Muscle layer of duodenum (tissue), 2 donors: ENCODE measurements at regions not wholly inside any gene's neighbourhood (a gene's known extent, or its start where the extent isn't known, plus 50 kb on each side); places are given as distances from the start of the nearest gene placed in this dataset.

ENCODE experiments used
- H3K27ac ChIP-seq: one replicate; pipeline ENCODE4 v1.7.0; 2013; ENCODE audit warnings: mild to moderate bottlenecking, low read length
- H3K27me3 ChIP-seq: one replicate; pipeline ENCODE4 v1.7.0; 2013; ENCODE audit warnings: low read depth, mild to moderate bottlenecking, control low read depth, low read length
- H3K36me3 ChIP-seq, 2 donors: one replicate each; pipeline ENCODE4 v1.7.0; 2013; ENCODE audit warnings: low read length in 2 of 2, control low read depth in 1 of 2, mild to moderate bottlenecking in 1 of 2; ENCODE audit not compliant: insufficient read depth in 2 of 2, control insufficient read depth in 1 of 2
- H3K4me1 ChIP-seq, 2 donors: one replicate each; pipeline ENCODE4 v1.7.0; 2013; ENCODE audit warnings: low read length in 2 of 2, mild to moderate bottlenecking in 2 of 2, control low read depth in 1 of 2, moderate library complexity in 1 of 2; ENCODE audit not compliant: insufficient read depth in 2 of 2, control insufficient read depth in 1 of 2
- H3K4me3 ChIP-seq, 2 donors: one replicate each; pipeline ENCODE4 v1.7.0; 2013; ENCODE audit warnings: low read length in 2 of 2, low read depth in 1 of 2, mild to moderate bottlenecking in 1 of 2
- H3K9me3 ChIP-seq, 2 donors: one replicate each; pipeline ENCODE4 v1.7.0; 2013; ENCODE audit warnings: low read length in 2 of 2, control low read depth in 1 of 2, mild to moderate bottlenecking in 1 of 2; ENCODE audit not compliant: control insufficient read depth in 1 of 2
- donor health status: healthy.

DNA sequence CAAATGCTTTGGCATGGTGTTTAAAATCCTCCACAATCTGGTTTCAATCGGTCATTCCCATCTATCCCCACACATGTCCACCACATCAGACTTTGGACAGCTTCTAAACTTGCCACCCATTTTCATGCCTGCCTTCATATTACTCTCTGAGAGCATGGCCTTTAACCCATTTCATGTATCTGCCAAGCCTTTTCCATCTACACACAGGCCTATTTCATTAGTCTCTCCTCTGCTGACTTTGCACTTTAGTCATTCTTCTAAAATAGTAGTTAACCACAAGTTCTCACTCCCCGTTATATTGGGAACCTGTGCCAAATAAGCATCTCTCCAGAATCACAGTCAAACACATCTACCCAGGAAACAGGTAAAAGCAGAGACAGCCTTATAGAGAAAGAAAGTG lies 142.2 kb downstream of the MZT1 start:
- Histone ChIP-seq H3K27me3 (no peaks in the 10 kb centered on the region), H3K36me3 (no peaks in the 10 kb centered on the region), H3K9me3 (no peaks in the 10 kb centered on the region), H3K4me3 (no peak overlapping the region), H3K27ac (no peak overlapping the region), H3K4me1 (no peaks in the 10 kb centered on the region)

DNA sequence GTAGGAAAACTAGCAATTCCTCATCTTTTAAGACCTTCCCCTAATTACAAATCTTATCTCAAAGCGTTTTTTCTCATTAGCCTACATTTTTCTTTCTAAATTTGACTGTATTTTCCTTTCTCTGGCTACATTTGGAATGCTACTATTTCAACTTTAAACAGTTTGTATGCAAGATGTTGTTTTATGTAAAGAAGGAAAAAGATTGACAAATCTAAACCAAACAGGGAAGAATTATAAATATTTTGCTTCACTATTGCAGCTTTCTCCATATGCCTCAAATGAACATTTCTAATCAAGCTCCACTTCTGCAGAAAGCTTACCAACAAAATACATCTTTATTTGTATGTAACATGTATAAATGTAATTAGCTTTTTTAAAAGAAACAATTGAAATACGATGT lies 156.2 kb downstream of the MZT1 start:
- Histone ChIP-seq H3K36me3 (no peaks in the 10 kb centered on the region), H3K4me1 (no peaks in the 10 kb centered on the region), H3K27me3 (no peaks in the 10 kb centered on the region), H3K9me3 (no peaks in the 10 kb centered on the region), H3K27ac (no peak overlapping the region), H3K4me3 (no peak overlapping the region)

DNA sequence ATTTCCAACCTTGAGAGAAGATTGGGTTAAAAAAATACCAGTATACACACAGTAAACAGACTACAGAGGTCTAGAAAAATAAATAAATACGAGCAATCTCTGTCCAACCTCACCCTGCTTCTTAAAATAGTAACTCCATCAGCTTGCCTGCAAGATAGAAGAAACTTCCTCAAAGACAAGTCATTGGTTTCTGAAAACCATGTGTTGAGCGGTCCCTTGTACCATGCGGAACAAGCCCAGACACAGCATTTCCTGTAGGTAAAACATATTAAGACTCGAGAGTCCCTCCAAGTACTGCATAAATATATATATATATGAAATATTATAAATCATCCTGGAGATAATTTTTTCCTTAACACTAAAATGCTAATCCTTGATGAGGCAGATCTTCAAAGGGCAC lies 157.4 kb downstream of the MZT1 start:
- Histone ChIP-seq H3K4me3 (no peak overlapping the region), H3K27ac (no peak overlapping the region), H3K27me3 (no peaks in the 10 kb centered on the region), H3K4me1 (no peaks in the 10 kb centered on the region), H3K9me3 (no peaks in the 10 kb centered on the region), H3K36me3 (no peaks in the 10 kb centered on the region)

DNA sequence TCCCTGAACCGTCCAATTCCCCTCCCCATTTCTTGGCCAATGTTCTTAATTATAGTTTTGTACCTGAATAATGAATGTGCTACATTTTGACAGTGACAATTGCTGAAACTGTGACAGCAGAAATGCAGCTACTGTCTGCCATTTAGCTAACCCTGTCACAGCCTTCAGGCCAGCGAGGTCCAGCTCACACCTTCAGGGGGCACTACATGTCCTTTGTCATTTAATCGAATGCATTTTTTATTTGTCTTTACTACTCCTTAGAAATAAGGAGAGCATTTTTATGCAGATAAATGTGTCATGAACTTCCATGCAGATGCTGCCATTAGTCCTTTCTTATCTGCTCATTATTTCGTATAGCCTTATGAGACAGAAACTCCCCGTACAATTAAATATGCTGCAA lies 159.9 kb downstream of the MZT1 start:
- H3K4me3 ChIP-seq, result no peak overlapping the region
- H3K27ac ChIP-seq, result no peak overlapping the region
- no peaks in the 10 kb centered on the region for H3K27me3 ChIP-seq
- H3K9me3 ChIP-seq, result no peaks in the 10 kb centered on the region
- H3K4me1 ChIP-seq, result no peaks in the 10 kb centered on the region
- H3K36me3 ChIP-seq, result no peaks in the 10 kb centered on the region

DNA sequence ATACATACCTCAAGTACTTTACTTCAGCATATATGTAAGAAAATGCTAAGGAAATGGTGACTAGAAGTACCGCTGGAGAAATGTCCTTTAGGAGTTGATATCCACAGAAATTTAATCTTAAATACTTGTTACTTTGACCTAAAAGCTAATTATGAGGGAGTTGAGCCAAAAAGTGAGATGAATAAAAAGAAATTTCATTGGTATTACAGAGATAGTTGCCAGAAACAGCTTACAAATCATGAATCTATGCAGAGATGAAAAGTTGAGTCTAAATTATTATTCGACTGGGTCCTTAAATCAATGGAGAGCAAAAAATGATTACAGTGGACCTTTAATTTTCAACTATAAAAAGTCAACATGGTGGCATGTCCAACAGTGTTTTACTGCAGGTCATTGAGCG lies 160.9 kb downstream of the MZT1 start:
- no peak overlapping the region for H3K27ac ChIP-seq
- no peaks in the 10 kb centered on the region for H3K4me1 ChIP-seq
- no peaks in the 10 kb centered on the region for H3K36me3 ChIP-seq
- no peaks in the 10 kb centered on the region for H3K9me3 ChIP-seq
- H3K27me3 ChIP-seq, result no peaks in the 10 kb centered on the region
- H3K4me3 ChIP-seq, result no peak overlapping the region

DNA sequence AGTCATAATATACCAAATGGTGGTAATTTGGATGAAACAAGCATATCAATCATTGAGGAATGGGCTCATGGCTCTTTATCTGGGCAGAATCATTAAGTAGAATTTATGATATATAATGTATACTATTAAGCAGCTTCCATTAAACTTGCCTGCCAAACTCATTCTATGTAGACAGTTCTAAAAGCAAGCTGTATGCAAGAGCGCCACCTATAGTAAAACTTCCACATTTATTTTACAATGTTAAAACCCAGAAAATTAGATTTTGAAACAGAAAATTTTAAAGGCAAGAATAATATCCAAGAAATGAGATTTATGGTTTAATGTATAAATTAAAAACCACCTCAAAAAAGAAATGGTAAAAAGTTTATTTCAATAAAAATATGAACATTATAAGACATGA lies 161.5 kb downstream of the MZT1 start:
- H3K4me3 ChIP-seq, result no peak overlapping the region
- H3K9me3 ChIP-seq, result no peaks in the 10 kb centered on the region
- no peaks in the 10 kb centered on the region for H3K27me3 ChIP-seq
- no peaks in the 10 kb centered on the region for H3K36me3 ChIP-seq
- H3K4me1 ChIP-seq, result no peaks in the 10 kb centered on the region
- no peak overlapping the region for H3K27ac ChIP-seq

DNA sequence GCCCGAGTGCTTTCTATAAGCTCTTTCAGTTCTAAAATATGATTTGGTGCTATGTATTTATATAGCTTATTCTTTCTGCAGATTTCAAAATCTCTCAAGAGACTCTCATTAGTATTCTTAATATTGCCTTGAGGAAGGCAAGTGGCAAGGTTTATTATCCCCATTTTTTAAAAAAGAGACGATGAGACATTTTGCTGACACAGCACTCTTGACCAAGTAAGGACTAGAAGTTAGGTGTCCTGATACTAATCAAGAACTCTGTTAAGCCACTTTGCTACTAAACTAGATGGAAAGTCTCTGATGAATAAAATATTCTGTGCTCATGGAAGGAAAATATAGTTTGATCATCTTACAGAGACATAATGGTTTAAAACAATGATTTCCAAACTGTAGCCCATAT lies 164.7 kb downstream of the MZT1 start:
- H3K9me3 ChIP-seq, result no peaks in the 10 kb centered on the region
- no peaks in the 10 kb centered on the region for H3K4me1 ChIP-seq
- no peaks in the 10 kb centered on the region for H3K36me3 ChIP-seq
- H3K4me3 ChIP-seq, result no peak overlapping the region
- H3K27me3 ChIP-seq, result no peaks in the 10 kb centered on the region
- no peak overlapping the region for H3K27ac ChIP-seq

DNA sequence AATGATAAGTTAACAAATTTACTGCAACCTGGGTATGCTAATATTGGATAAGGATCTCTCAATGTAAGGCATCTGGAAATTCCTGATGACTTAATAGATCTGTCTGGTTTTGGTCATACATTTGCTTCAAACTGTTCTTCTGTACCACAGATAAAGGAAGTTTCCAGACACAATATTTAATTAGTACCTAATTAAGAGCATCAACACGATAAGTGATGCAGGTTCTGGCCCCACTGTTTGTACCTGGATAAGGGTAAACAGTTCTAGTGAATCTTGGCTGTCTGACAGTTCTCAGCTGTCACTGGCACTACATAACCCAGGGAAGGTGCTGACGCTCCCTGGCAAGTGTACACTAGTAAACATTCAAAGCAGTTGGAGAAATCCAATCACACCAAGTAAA lies 165.6 kb downstream of the MZT1 start:
- Histone ChIP-seq H3K27me3 (no peaks in the 10 kb centered on the region), H3K4me1 (no peaks in the 10 kb centered on the region), H3K36me3 (no peaks in the 10 kb centered on the region), H3K27ac (no peak overlapping the region), H3K4me3 (no peak overlapping the region), H3K9me3 (no peaks in the 10 kb centered on the region)

DNA sequence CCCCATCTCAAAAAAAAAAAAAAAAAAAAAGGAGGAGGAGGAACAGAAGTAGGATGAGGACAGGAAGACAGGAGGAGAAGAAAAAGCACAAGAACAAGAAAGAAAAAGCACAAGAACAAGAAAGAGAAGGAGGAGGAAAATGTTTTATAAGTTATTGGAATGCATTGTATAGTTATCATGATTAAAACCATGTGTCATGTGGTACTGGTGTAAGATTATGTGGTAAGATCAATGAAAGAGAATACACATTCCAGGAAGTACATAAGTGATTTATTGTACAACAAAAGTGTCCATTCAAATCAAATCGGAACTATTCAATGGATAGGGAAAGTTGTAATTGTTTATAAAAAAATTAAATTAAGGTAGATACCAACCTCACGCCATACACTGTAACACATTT lies 167.7 kb downstream of the MZT1 start:
- Histone ChIP-seq H3K4me3 (no peak overlapping the region), H3K27ac (no peak overlapping the region), H3K9me3 (no peaks in the 10 kb centered on the region), H3K36me3 (no peaks in the 10 kb centered on the region), H3K27me3 (no peaks in the 10 kb centered on the region), H3K4me1 (no peaks in the 10 kb centered on the region)

DNA sequence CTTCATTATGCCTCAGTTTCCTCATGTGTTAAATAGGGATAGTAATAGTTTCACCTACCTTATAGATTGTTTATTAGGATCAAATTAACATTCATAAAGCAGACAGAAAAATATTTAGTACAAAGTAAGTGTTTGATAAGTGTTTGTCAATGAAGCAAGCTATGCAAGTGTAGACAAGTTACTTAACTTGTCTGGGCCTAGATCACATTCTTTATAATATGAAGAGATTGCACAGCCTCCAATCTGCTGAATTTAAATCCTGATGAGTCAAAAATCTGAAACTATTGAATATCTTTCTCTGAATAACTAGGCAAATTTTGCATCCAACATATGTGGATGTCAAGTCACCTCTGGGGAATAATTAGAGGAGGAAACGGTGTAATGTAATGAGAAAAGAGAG lies 170.5 kb downstream of the MZT1 start:
- no peaks in the 10 kb centered on the region for H3K36me3 ChIP-seq
- no peak overlapping the region for H3K27ac ChIP-seq
- no peaks in the 10 kb centered on the region for H3K4me1 ChIP-seq
- H3K4me3 ChIP-seq, result no peak overlapping the region
- no peaks in the 10 kb centered on the region for H3K27me3 ChIP-seq
- H3K9me3 ChIP-seq, result no peaks in the 10 kb centered on the region

DNA sequence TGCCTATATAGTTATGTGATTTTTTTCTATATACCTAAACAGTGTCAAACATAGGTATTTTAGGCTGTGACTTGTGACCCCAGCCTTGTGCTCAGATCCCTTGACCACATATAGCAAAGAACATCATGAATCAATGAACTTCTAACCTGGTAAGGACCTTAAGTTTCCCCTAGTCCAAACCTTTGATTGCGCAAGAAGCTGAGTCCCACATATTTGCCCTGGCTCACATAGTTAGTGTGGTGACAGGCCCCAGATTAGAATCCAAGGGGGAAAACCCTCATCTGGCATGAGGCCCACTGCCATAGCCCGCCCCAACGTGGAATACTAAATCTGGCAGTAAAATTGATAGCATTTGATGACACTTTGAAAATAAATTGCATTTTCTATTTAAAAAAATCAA lies 171.8 kb downstream of the MZT1 start:
- Histone ChIP-seq H3K27me3 (no peaks in the 10 kb centered on the region), H3K4me3 (no peak overlapping the region), H3K36me3 (no peaks in the 10 kb centered on the region), H3K27ac (no peak overlapping the region), H3K9me3 (no peaks in the 10 kb centered on the region), H3K4me1 (no peaks in the 10 kb centered on the region)

DNA sequence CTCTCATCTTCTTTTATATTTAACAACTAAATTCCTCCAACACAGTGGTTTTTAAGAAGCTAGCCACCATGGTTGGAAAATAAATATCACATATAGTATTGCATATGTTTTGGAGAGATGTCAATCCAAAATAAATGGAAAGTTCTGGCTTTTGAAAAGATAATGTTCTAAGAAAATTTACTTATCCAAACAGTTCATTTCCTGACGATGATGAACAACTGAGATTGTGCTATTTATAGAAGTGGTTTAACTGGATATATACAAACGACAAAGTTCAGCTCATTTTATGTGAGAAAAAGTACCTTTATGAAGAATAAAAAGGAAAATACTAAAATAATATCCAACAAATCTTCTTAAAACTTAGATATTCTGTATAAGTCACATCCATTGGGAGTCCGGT lies 174.7 kb downstream of the MZT1 start:
- no peaks in the 10 kb centered on the region for H3K27me3 ChIP-seq
- H3K9me3 ChIP-seq, result no peaks in the 10 kb centered on the region
- H3K36me3 ChIP-seq, result no peaks in the 10 kb centered on the region
- H3K27ac ChIP-seq, result no peak overlapping the region
- no peaks in the 10 kb centered on the region for H3K4me1 ChIP-seq
- H3K4me3 ChIP-seq, result no peak overlapping the region
